Liver (tissue), 8 donors: ENCODE measurements at regions not wholly inside any gene's neighbourhood (a gene's known extent, or its start where the extent isn't known, plus 50 kb on each side); places are given as distances from the start of the nearest gene placed in this dataset.

Experiments used
- DNase-seq: peaks from one replicate; pipeline ENCODE4 v3.0.0-alpha.2; 2017; ENCODE audit warnings: low spot score
- H3K27ac ChIP-seq, 2 donors: one replicate each; pipeline ENCODE4 v1.7.0; 2013; ENCODE audit warnings: inconsistent platforms in 2 of 2, low read length in 2 of 2, control low read depth in 1 of 2, low read depth in 1 of 2, mild to moderate bottlenecking in 1 of 2
- H3K27me3 ChIP-seq, 4 donors: one replicate each; pipeline versions ENCODE4 v1.6.1 to v1.7.0; 2013; ENCODE audit warnings: low read length in 3 of 4, inconsistent platforms in 1 of 4, mild to moderate bottlenecking in 1 of 4, moderate library complexity in 1 of 4; ENCODE audit not compliant: control insufficient read depth in 4 of 4, insufficient read depth in 4 of 4
- H3K36me3 ChIP-seq, 4 donors: one replicate each; pipeline versions ENCODE4 v1.6.1 to v1.7.0; 2013; ENCODE audit warnings: low read length in 3 of 4, mild to moderate bottlenecking in 3 of 4, low read depth in 1 of 4, moderate library complexity in 1 of 4; ENCODE audit not compliant: control insufficient read depth in 4 of 4, insufficient read depth in 3 of 4
- H3K4me1 ChIP-seq, 4 donors: one replicate each; pipeline versions ENCODE4 v1.6.1 to v1.7.0; 2013; ENCODE audit warnings: low read length in 3 of 4, mild to moderate bottlenecking in 3 of 4, moderate library complexity in 1 of 4; ENCODE audit not compliant: control insufficient read depth in 4 of 4, insufficient read depth in 4 of 4
- H3K4me3 ChIP-seq, 3 donors: one replicate each; pipeline versions ENCODE4 v1.6.1 to v1.7.0; 2013; ENCODE audit warnings: low read length in 3 of 3, control low read depth in 1 of 3, low read depth in 1 of 3, mild to moderate bottlenecking in 1 of 3
- H3K9ac ChIP-seq, 2 donors: one replicate each; pipeline ENCODE4 v1.7.0; 2013; ENCODE audit warnings: low read length in 2 of 2, mild to moderate bottlenecking in 2 of 2, moderate library complexity in 2 of 2, control low read depth in 1 of 2, low read depth in 1 of 2
- H3K9me3 ChIP-seq, 4 donors: one replicate each; pipeline versions ENCODE4 v1.6.1 to v1.7.0; 2013; ENCODE audit warnings: low read length in 3 of 4; ENCODE audit not compliant: control insufficient read depth in 4 of 4
- ATF3 ChIP-seq: IDR thresholded peaks from 2 replicates; pipeline ENCODE4 v1.6.1; 2016; ENCODE audit warnings: antibody characterized with exemption
- CTCF ChIP-seq: fragments of 150-350 bp; IDR thresholded peaks from 2 replicates; pipeline ENCODE4 v1.5.1; 2017; ENCODE audit warnings: improper control_type of control experiment, low read depth, low read length; ENCODE audit not compliant: missing input control
- EGR1 ChIP-seq, 2 donors: IDR thresholded peaks; 2 replicates each; pipeline ENCODE4 v1.6.1; 2016 to 2018; ENCODE audit warnings: antibody characterized with exemption in 2 of 2, low read depth in 2 of 2
- FOXA1 ChIP-seq: IDR thresholded peaks from 2 replicates; pipeline ENCODE4 v1.6.1; 2016; ENCODE audit warnings: antibody characterized with exemption
- FOXA2 ChIP-seq: IDR thresholded peaks from 2 replicates; pipeline ENCODE4 v1.6.1; 2016; ENCODE audit warnings: antibody characterized with exemption
- GABPA ChIP-seq, 2 donors: IDR thresholded peaks in 1 of 2; conservative IDR thresholded peaks in 1 of 2; 2 replicates each; pipeline ENCODE4 v1.6.1; 2016; ENCODE audit warnings: antibody characterized with exemption in 2 of 2, mild to moderate bottlenecking in 1 of 2, moderate library complexity in 1 of 2
- HNF4A ChIP-seq, 2 donors: conservative IDR thresholded peaks; 2 replicates each; pipeline ENCODE4 v1.6.1; 2016; ENCODE audit warnings: antibody characterized with exemption in 2 of 2, mild to moderate bottlenecking in 2 of 2
- HNF4G ChIP-seq: IDR thresholded peaks from 2 replicates; pipeline ENCODE4 v1.6.1; 2016; ENCODE audit warnings: antibody characterized with exemption
- JUND ChIP-seq, 2 donors: IDR thresholded peaks; 2 replicates each; pipeline ENCODE4 v1.6.1; 2016; ENCODE audit warnings: antibody characterized with exemption in 2 of 2
- NR2F2 ChIP-seq: IDR thresholded peaks from 2 replicates; pipeline ENCODE4 v1.6.1; 2016; ENCODE audit warnings: antibody characterized with exemption
- RAD21 ChIP-seq, 2 donors: IDR thresholded peaks; 2 replicates each; pipeline ENCODE4 v1.6.1; 2016; ENCODE audit warnings: antibody characterized with exemption in 2 of 2, mild to moderate bottlenecking in 2 of 2
- RXRA ChIP-seq, 2 donors: IDR thresholded peaks; 2 replicates each; pipeline ENCODE4 v1.6.1; 2017 to 2018; ENCODE audit warnings: antibody characterized with exemption in 2 of 2, mild to moderate bottlenecking in 1 of 2
- SP1 ChIP-seq: IDR thresholded peaks from 2 replicates; pipeline ENCODE4 v1.6.1; 2018; ENCODE audit warnings: antibody characterized with exemption, mild to moderate bottlenecking
- TAF1 ChIP-seq: conservative IDR thresholded peaks from 2 replicates; pipeline ENCODE4 v1.6.1; 2016; ENCODE audit warnings: antibody characterized with exemption, mild to moderate bottlenecking
- YY1 ChIP-seq: IDR thresholded peaks from 2 replicates; pipeline ENCODE4 v1.6.1; 2016; ENCODE audit warnings: antibody characterized with exemption, mild to moderate bottlenecking
- ZBTB33 ChIP-seq: IDR thresholded peaks from 2 replicates; pipeline ENCODE4 v1.6.1; 2016; ENCODE audit warnings: antibody characterized with exemption
- WGBS: extraction: QIAGEN DNeasy Blood & Tissue Kit; methylation state at CpG from one replicate; pipeline ENCODE4 v1.1.7; 2013; 5-methylcytosine and 5-hydroxymethylcytosine counted together
- TF ChIP-seq, protein P1 (sequence below): IDR thresholded peaks from 2 replicates; pipeline ENCODE4 v1.6.1; 2016; ENCODE audit warnings: antibody characterized with exemption, mild to moderate bottlenecking
- TF ChIP-seq, protein P2 (sequence below): IDR thresholded peaks from 2 replicates; pipeline ENCODE4 v1.6.1; 2016; ENCODE audit warnings: antibody characterized with exemption
- donor health status: healthy.
- donor health status: healthy.
- donor health status: healthy.
- donor health status: healthy.
- donor health status: healthy.

DNA sequence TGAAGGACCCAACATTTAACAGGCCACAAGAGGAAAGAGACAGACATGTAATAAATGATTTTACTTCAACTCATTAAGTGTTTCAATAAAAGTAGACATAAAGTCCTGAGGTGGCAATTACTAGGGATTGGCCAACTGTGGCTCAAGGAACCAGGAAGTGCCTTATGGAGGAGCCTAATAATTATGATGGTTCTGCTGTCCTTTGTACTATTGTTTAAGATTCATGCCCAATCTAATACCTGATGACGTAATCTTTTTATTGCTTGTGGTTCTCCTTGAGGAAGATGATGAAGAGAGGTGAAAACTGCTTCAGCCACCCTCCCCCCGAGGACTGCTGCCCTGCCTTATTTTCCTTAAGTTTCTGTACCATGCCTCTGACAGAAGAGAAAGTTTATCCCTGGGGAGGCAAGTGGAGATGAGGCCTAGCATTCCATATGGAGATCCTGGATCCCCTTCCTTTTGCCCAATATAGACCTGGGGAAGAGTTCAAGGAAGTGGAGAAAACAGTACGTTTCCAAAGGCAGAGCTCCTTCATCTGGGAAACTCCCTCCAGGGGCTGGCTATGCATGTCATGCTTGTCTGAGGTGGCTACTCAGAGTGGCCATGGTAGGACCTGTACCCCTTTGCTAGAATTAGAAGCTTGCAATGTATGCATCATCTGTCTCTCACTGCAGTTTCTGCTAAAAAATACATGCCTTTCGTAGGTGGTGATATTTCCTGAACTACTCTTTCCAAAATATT, 56.8 kb upstream of the FAT1 start:
- no peak overlapping the region for H3K9ac ChIP-seq
- no peak for DNase-seq
- no peaks in the 10 kb centered on the region for H3K9me3 ChIP-seq
- H3K4me3 ChIP-seq = no peak overlapping the region
- TF ChIP-seq SP1 (no peak), FOXA1 (no peak), NR2F2 (no peak), EGR1 (IDR thresholded peaks at IDR 0.05; ENCODE audit: low read depth in 2 of 2) (no peak), YY1 (no peak), RXRA (IDR thresholded peaks at IDR 0.05) (no peak), TAF1 (no peak), CTCF (no peak), FOXA2 (no peak), ATF3 (no peak), GABPA (IDR thresholded peaks at IDR 0.05 in 1 of 2, conservative IDR thresholded peaks at IDR 0.05 in 1 of 2) (no peak), JUND (IDR thresholded peaks at IDR 0.05) (no peak), HNF4A (conservative IDR thresholded peaks at IDR 0.05) (no peak), RAD21 (IDR thresholded peaks at IDR 0.05) (no peak), ZBTB33 (no peak), HNF4G (no peak)
- TF ChIP-seq, protein P1, sequence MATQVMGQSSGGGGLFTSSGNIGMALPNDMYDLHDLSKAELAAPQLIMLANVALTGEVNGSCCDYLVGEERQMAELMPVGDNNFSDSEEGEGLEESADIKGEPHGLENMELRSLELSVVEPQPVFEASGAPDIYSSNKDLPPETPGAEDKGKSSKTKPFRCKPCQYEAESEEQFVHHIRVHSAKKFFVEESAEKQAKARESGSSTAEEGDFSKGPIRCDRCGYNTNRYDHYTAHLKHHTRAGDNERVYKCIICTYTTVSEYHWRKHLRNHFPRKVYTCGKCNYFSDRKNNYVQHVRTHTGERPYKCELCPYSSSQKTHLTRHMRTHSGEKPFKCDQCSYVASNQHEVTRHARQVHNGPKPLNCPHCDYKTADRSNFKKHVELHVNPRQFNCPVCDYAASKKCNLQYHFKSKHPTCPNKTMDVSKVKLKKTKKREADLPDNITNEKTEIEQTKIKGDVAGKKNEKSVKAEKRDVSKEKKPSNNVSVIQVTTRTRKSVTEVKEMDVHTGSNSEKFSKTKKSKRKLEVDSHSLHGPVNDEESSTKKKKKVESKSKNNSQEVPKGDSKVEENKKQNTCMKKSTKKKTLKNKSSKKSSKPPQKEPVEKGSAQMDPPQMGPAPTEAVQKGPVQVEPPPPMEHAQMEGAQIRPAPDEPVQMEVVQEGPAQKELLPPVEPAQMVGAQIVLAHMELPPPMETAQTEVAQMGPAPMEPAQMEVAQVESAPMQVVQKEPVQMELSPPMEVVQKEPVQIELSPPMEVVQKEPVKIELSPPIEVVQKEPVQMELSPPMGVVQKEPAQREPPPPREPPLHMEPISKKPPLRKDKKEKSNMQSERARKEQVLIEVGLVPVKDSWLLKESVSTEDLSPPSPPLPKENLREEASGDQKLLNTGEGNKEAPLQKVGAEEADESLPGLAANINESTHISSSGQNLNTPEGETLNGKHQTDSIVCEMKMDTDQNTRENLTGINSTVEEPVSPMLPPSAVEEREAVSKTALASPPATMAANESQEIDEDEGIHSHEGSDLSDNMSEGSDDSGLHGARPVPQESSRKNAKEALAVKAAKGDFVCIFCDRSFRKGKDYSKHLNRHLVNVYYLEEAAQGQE = no peak
- TF ChIP-seq, protein P2, sequence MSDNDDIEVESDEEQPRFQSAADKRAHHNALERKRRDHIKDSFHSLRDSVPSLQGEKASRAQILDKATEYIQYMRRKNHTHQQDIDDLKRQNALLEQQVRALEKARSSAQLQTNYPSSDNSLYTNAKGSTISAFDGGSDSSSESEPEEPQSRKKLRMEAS = no peak
- no peaks in the 10 kb centered on the region for H3K4me1 ChIP-seq
- H3K27ac ChIP-seq = no peak overlapping the region
- no peaks in the 10 kb centered on the region for H3K36me3 ChIP-seq
- WGBS = 43% methylated on average over 4 of the region's 4 CpGs
- no peaks in the 10 kb centered on the region for H3K27me3 ChIP-seq
